Pancreas (tissue), 10 donors: ENCODE measurements at regions not wholly inside any gene's neighbourhood (a gene's known extent, or its start where the extent isn't known, plus 50 kb on each side); places are given as distances from the start of the nearest gene placed in this dataset.
"Not testable (repeated sequence)": the region's sequence is repeated elsewhere in the genome, so short reads cannot be mapped to it uniquely, and the experiment has no call there.

Experiments used
- ATAC-seq, 4 donors: fragments of 200-7000 bp; cut with Tn5 transposase; one replicate each; pipeline versions ENCODE4 v1.8.0 to v1.9.1; 2020; ENCODE audit warnings: mild to moderate bottlenecking in 4 of 4, moderate library complexity in 4 of 4
- DNase-seq, 6 donors: peaks; one replicate each; pipeline ENCODE4 v3.0.0-alpha.2; 2020
- FAIRE-seq: peaks from 2 replicates; lab custom pipeline; 2012; peaks lifted over from hg19 to GRCh38; lab: Jason Lieb, UNC
- H3K27ac ChIP-seq, 4 donors: fragments of 200-600 bp; sonication (generic); 1 replicate in 3 of 4; 2 replicates in 1 of 4; pipeline versions ENCODE4 v1.5.0 to v1.8.0; 2020
- H3K27me3 ChIP-seq, 4 donors: fragments of 200-600 bp; one replicate each; pipeline ENCODE4 v1.8.0; 2021
- H3K36me3 ChIP-seq, 3 donors: fragments of 200-600 bp; sonication (generic) in 1 of 3; one replicate each; pipeline versions ENCODE4 v1.5.0 to v1.8.0; 2020 to 2021
- H3K4me1 ChIP-seq, 3 donors: fragments of 200-600 bp; one replicate each; pipeline ENCODE4 v1.8.0; 2021
- H3K4me3 ChIP-seq, 4 donors: fragments of 200-600 bp; sonication (generic) in 2 of 4; one replicate each; pipeline versions ENCODE4 v1.5.0 to v1.8.0; 2020 to 2021
- H3K9me3 ChIP-seq, 4 donors: fragments of 200-600 bp; one replicate each; pipeline ENCODE4 v1.8.0; 2021
- WGBS, 2 donors: extraction: QIAGEN DNeasy Blood & Tissue Kit; methylation state at CpG; one replicate each; pipeline ENCODE4 v1.1.7; 2013; 5-methylcytosine and 5-hydroxymethylcytosine counted together
- intact Hi-C, 3 donors: fragments of 100-400 bp; cut with DNase I; formaldehyde crosslinking; loops; one replicate each; pipeline versions ENCODE4 v1.11.1 to v1.14.2; 2022
- TF ChIP-seq, protein P1 (sequence below), 4 donors: fragments of 200-600 bp; sonication (generic) in 3 of 4; IDR thresholded peaks; one replicate each; pipeline versions ENCODE4 v1.5.0 to v1.8.0; 2021; ENCODE audit warnings: antibody characterized with exemption in 4 of 4
- donor health status: healthy with polysubstance abuse.
- donor health status: DM: no; HTN: no; CAD: no; lungs with moderate emphysema.
- donor health status: DM: no; HTN: no; CAD: no.
- donor health status: control.
- donor health status: control.
- donor health status: Bipolar disorder and iron deficiency.
- donor health status: DM: yes; HTN: yes; CAD: no.
- donor health status: DM: no; HTN: no; CAD: no.
- donor health status: DM: no; HTN: no; CAD: no.
- donor health status: DM: yes; HTN: yes; CAD: no.

DNA sequence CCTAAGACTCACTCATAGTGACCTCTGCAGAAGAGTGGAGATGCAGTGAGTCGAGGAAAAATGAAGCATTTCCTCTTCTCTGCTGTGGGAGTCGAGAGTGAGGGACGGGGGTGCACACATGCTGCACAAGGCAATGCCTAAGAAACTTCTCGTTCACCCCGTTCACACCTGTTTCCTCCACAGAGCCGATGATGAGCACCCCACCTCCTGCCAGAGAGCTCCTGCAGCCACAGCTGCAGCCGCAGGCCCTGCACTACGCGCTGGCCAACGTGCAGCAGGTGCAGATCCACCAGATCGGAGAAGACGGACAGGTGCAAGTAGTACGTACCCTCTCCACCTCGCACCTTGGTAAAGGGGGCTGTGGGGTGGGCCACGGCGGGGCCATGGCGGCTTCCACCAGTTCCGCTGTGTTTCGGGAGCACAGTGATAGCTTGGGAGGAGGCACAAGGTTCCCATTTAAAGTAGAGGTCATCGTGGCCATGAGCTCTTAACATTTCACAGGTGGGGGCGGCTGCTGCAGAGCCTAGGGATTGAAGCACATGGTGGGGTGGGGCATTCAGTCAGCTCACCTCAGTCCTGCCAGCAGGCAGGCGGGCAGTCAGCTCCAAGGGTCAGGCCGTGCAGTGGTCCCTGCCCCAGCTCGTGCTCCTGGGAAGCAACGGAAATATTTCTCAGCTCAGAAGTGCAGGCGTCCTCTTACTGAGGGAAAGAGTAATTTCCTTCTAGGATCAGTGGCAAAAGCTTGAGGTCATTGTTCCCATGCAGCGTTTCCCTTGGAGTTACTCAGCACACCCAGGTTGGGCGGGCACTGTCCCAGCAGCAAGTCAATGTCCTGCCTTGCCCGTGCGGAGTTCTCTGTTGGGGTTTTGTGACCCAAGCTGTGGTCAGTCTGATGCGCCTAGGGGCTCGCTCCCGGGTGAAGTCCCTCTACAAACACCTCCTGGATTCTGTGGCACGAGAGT, 80.1 kb downstream of the NPIPB11 start:
- intact Hi-C loops, DNase-seq, H3K4me3 ChIP-seq, ATAC-seq, H3K27me3 ChIP-seq, H3K36me3 ChIP-seq, FAIRE-seq, H3K9me3 ChIP-seq, H3K4me1 ChIP-seq, H3K27ac ChIP-seq: not testable (repeated sequence)
- 73 to 83% methylated on average over 24 to 29 of the region's 34 CpGs for WGBS, 2 donors

DNA sequence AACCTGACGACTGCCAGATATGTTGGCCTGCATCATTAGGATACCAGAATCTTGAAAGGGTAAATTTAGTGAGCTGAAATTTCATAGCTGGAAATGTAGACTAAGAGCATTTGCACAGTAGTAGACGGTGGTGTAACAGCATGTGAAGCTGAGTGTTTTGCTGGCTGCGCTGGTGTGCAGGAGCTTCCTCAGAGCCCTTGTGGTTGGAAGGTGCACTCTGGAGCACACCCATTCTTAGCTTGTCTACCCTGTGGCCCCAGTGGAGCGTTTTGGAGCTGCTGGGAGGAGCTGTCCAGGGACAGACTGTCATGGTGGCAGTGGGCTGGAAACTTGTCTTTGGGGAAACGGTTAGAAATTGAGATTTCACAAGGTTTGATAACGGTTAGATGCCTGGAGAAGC, 82.8 kb downstream of the NPIPB11 start:
- FAIRE-seq, H3K4me3 ChIP-seq, H3K27ac ChIP-seq, H3K36me3 ChIP-seq, H3K27me3 ChIP-seq, H3K9me3 ChIP-seq, H3K4me1 ChIP-seq, ATAC-seq, DNase-seq, intact Hi-C loops: not testable (repeated sequence)
- WGBS, 2 donors: 79 to 93% methylated on average over 6 of the region's 6 CpGs

DNA sequence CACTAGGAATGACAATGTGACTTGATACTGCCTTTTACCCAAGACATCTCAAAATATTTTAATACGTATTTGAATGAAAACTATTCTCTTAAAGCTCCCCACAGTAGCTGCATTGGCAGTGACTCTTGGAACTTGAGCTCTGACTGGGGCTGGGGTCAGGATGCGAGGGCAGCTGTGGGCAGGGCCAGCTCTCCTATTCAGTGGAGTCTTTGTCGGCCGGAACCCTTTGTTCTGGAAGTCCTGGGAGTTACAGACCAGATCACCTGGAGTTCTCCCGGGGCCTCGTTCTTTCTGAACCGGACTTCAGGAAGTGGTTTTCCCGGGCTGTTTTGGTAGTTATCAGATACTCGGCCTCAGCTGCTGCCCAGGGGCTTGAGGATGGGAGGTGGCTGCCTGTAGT, 84.9 kb downstream of the NPIPB11 start:
- TF ChIP-seq, protein P1, sequence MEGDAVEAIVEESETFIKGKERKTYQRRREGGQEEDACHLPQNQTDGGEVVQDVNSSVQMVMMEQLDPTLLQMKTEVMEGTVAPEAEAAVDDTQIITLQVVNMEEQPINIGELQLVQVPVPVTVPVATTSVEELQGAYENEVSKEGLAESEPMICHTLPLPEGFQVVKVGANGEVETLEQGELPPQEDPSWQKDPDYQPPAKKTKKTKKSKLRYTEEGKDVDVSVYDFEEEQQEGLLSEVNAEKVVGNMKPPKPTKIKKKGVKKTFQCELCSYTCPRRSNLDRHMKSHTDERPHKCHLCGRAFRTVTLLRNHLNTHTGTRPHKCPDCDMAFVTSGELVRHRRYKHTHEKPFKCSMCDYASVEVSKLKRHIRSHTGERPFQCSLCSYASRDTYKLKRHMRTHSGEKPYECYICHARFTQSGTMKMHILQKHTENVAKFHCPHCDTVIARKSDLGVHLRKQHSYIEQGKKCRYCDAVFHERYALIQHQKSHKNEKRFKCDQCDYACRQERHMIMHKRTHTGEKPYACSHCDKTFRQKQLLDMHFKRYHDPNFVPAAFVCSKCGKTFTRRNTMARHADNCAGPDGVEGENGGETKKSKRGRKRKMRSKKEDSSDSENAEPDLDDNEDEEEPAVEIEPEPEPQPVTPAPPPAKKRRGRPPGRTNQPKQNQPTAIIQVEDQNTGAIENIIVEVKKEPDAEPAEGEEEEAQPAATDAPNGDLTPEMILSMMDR (IDR thresholded peaks at IDR 0.05): no peak
- no peak for DNase-seq
- no peaks in the 10 kb centered on the region for H3K4me1 ChIP-seq
- intact Hi-C loops: no loop called here
- no peak overlapping the region for H3K4me3 ChIP-seq
- WGBS, 2 donors: 77 to 86% methylated on average over 9 of the region's 9 CpGs
- no peak overlapping the region for H3K27ac ChIP-seq
- ATAC-seq: no peak
- no peaks in the 10 kb centered on the region for H3K27me3 ChIP-seq
- no peaks in the 10 kb centered on the region for H3K36me3 ChIP-seq
- H3K9me3 ChIP-seq: no peaks in the 10 kb centered on the region
- no peak for FAIRE-seq

DNA sequence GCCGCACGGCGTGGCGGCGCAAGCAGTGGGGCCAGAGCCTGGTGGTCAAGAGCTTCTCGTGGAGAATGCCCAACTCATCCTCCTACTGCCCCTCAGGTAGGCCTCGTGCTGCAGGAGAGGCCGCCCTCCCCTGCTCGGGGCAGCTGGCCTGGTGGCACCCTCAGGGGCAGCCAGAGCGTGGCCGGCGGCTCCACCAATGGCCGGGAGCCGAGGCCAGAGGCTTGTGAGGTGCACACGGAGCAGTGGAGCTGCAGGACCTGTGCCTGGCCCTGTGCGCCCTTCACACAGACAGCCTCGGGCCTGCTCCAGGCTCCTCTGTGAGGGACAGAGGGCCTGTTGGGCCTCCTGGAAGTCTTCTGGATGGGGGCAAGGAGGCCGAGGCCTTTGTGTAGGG, 85.5 kb downstream of the NPIPB11 start:
- ATAC-seq (no peak), FAIRE-seq (no peak), DNase-seq (peak in 1 of 6 donors; percentile 43)
- no peak overlapping the region for H3K27ac ChIP-seq
- H3K36me3 ChIP-seq: no peaks in the 10 kb centered on the region
- H3K4me3 ChIP-seq: no peak overlapping the region
- TF ChIP-seq, protein P1 (IDR thresholded peaks at IDR 0.05): no peak
- 88 to 93% methylated on average over 17 to 18 of the region's 18 CpGs for WGBS, 2 donors
- H3K4me1 ChIP-seq: no peaks in the 10 kb centered on the region
- no peaks in the 10 kb centered on the region for H3K27me3 ChIP-seq
- H3K9me3 ChIP-seq: no peaks in the 10 kb centered on the region
- intact Hi-C loops: no loop called here

DNA sequence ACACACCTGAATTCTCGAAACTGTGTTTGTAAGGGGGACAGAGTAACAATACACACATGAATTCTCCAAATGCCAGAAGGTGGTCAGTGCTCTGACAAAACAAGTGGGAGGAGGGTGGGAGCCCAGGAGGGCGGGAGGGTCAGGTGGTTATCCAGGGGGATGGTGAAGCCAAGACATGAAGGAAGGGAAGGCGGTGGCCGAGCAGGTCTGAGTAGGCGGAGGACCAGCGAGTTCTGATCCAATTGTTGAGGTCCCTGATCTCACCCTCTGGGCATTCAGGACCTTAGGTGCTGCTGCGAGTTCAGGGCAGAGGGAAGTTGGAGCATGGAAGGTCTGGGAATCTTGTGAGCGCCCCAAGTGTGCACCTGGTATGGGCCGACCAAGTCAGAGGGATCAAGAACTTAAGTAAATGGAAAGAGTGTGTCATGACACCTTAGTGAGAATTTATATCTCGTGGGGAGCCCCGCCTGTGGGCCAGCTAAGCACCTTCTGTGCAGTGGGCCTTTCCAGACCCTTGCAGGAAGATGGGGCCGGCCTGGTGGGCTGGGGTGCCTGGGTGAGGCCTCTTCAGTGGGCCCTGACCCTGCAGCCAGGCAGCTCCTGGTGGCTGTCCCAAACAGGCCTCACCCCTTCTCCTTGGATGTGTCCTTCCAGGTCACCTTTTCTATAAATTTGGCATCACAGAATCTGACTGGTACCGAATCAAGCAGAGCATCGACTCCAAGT, 86.1 kb downstream of the NPIPB11 start:
- H3K4me3 ChIP-seq: no peak overlapping the region
- H3K9me3 ChIP-seq: no peaks in the 10 kb centered on the region
- FAIRE-seq (no peak), DNase-seq (peak in 1 of 6 donors; percentile 42), ATAC-seq (no peak)
- WGBS, 2 donors: 81 to 93% methylated on average over 14 of the region's 14 CpGs
- TF ChIP-seq, protein P1 (IDR thresholded peaks at IDR 0.05): no peak
- H3K4me1 ChIP-seq: no peaks in the 10 kb centered on the region
- H3K36me3 ChIP-seq: no peaks in the 10 kb centered on the region
- intact Hi-C loops: no loop called here
- no peak overlapping the region for H3K27ac ChIP-seq
- no peaks in the 10 kb centered on the region for H3K27me3 ChIP-seq
